HG03469 (cell line): ENCODE measurements at regions not wholly inside any gene's neighbourhood (a gene's known extent, or its start where the extent isn't known, plus 50 kb on each side); places are given as distances from the start of the nearest gene placed in this dataset.
"Not testable (repeated sequence)": the region's sequence is repeated elsewhere in the genome, so short reads cannot be mapped to it uniquely, and the experiment has no call there.

Source experiments
- ATAC-seq: cut with Tn5 transposase; IDR thresholded peaks from one replicate; pipeline ENCODE4 v1.9.1; 2021; ENCODE audit warnings: mild to moderate bottlenecking, moderate library complexity, moderate number of reproducible peaks; ENCODE audit not compliant: unreplicated experiment

- ATAC-seq = no peak
Measured at GRCh38 chr4:137960371-137961050, 281.6 kb downstream of the SLC7A11 start.

GRCh38 chr4:137957806-137958205 lies 284.3 kb downstream of the SLC7A11 start:
- no peak for ATAC-seq

GRCh38 chr4:137956256-137956655 lies 285.9 kb downstream of the SLC7A11 start:
- no peak for ATAC-seq

- ATAC-seq = no peak
Measured at GRCh38 chr4:137955595-137955994, 286.6 kb downstream of the SLC7A11 start.

DNA sequence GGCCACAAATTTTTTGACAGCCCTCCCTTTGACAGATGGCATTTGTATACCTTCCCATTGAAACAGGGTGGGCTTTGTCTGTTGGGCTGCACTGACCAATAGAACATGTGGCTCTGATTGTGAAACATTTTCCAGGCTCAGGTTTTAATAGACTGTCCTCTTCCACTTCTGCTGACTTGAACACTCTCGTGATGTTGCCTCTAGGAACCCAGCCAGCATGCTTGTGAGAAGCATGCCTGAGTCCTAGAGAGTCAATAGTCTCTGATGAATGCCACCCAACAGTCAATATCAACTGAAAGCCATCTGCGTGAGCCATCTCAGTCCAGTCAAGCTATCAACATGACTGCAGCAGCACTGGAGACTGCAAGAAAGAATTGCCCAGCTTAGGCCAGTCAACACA lies 290.0 kb downstream of the SLC7A11 start:
- no peak for ATAC-seq

DNA sequence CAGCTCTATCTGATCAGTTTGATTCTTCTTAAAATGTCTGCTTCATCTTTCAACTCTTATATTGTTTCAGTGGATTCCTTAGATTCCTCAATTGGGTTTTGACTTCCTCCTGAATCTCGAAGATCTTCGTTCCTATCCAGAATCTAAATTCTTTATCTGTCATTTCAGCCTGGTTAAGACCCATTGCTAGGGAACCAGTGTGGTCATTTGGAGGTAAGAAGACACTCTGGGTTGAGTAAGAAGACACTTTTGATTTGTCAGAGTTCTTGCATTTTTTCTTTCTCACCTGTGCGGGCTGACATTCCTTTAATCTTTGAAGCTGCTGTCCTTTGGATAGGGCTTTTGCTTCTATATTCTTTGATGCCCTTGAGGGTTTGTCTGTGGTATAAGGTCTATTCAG lies 291.9 kb downstream of the SLC7A11 start:
- no peak for ATAC-seq

- ATAC-seq = no peak
Measured at GRCh38 chr4:137949746-137950145, 292.4 kb downstream of the SLC7A11 start.

DNA sequence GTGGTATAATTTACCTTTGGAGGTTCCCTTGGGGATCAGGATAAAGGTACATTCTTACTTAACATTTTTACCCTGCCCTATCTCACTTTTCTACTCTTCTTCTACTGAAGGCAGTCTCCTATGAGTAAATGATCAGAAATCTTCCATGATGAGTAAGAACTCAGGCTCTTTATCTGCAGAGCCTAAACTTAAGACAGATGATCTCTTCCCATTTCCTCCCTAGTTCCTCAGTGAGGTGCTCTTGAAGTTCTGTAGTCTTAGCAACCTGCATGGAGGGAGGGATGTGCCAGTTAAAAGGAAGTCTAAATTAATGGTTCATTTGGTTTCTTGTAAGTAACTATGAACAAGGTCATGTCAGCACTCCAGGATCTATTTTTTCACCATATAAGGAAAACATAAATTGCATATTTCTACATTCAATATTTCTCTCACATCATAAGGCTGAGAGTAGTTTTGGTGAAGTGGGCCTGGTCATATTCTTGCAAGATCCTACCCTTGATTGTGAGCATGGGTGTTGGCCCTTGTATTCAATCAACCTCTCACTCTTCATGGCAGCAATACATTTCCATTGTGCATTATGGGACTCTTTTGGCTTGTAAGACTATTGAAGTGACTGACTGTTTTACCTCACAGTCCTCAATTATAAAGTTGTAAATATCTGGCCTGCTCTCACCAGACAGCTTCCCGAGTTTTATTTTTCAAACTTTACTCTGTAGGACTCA lies 295.5 kb downstream of the SLC7A11 start:
- no peak for ATAC-seq

GRCh38 chr4:137942815-137943214 lies 299.3 kb downstream of the SLC7A11 start:
- not testable (repeated sequence) for ATAC-seq

- not testable (repeated sequence) for ATAC-seq
Measured at GRCh38 chr4:137942015-137942515, 300.1 kb downstream of the SLC7A11 start.

DNA sequence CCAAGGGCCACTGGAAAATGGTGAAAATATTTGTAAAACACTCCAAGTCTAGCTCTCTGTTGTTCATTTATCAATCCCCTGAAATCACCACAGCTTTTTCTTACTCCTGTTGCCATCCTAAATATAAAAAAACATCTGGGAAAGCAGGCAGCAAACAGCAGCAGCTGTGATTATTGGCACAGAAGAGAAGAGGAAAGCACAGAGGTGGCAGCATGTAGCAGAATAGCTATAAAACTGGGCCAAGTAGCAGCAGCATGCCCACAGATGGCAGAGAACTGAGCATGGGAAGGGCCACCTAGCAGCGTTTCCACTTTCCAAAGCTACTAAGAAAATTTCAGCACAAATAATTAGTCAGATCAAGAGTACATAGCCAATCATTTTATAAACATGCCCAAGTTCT lies 307.2 kb downstream of the SLC7A11 start:
- no peak for ATAC-seq

DNA sequence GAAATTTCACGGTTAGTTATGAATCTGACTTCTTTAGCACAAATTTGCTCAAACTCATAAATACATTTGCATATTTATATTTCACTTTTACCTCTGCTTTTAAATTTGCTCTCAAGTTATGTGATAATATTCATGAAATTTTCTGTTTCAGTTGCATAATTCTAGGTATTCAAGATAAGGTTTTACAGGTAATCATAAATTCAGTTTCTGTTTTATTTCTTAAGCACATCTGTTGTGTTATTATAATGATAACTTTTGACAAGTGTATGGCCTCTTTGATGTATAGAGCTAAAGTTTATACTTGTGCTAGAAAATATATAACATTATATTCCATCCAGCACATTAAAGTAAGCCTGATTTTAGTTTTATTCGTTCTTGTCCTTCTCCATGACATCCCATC lies 308.1 kb downstream of the SLC7A11 start:
- ATAC-seq = no peak

DNA sequence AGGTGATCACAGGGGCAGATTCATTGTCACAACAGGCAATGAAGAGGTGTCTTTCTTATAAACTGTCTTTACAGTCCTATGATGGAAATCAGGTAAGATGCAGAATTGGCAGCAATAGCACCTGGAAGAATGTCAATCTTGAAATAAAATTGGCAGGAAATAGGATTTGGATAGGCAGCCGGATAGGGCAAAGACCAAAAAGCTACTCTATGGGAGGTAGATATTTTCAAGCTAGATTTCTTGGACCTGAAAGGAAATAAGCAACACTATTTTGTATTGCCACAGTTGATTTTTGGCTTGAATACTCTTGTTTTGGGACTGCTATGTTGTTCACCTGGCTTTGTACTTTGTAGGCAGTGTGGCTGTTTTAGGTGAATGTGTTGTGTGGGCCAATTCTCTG lies 314.2 kb downstream of the SLC7A11 start:
- ATAC-seq = no peak

DNA sequence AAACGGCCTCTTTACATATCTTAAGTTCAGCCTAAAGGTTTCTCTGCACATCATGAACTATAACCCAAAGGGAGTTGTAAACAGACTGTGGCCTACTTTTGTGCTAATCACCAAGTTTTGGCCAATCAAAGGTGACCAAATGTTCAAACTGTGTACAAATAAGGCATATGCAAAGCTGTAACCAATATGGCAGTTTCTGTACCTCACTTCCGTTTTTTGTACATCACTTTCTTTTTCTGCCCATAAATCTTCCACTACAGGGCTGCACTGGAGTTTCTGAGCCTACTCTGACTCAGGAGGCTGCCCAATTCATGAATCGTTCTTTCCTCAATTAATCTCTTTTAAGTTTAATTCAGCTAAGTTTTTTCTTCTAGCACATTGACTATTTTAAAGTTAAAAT lies 318.7 kb downstream of the SLC7A11 start:
- ATAC-seq = no peak

DNA sequence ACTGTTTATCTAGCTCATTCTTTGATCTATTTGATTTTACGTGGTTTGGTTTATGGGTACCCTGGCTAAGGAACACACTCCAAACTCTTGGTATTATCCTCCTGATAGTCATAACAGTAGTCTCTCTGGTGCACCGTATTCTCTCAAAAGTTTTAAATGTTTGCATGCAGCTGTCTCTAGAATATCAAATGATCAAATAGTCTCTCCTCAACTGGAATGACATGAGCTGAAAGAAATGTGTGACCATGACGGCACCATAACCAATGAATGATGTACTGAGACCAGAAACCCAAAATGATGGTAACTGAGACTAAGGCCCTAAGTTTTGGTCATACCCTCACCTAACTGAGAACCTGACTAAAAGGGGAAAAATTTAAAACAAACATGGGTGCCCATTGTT lies 319.4 kb downstream of the SLC7A11 start:
- ATAC-seq = no peak

DNA sequence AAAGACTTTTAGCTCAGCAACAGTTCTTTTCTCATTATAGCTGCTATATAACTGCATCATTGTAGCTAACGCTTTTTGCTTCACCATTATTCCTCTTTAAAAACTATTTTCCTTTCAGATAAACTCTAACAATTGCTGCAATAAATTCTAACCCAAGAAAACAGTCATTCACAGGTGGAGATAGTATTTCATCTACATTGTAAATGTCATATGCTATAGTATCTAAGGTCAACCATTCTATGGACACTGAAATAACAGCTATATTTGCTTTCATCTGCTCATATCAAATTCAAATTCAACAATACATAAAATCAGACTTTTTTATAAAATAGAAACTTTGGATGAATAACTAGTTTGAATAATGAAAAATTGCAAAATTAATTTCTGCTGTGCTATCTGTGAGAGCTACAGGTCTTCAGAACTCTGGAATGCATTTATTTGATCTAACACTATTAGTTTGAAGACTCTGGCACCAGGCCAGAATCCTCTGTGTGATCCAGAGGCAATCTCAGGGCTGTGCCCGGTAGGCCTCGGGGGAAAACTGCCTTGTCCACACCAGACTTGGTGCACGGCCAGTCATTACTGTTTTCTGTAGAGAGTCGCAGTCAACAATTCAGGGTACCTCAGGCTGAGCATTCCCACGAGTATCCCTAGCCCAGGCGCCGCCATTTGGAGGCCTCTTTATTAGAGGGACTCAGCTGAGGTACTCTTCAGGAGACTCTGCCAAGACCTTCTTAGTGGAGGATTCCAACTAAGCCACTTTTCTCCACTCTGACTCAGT lies 332.4 kb downstream of the SLC7A11 start:
- no peak for ATAC-seq

GRCh38 chr4:137905930-137906329 lies 336.2 kb downstream of the SLC7A11 start:
- ATAC-seq = no peak

GRCh38 chr4:137901114-137901513 lies 341.0 kb downstream of the SLC7A11 start:
- ATAC-seq = no peak

- ATAC-seq = no peak
Measured at GRCh38 chr4:137896221-137896737, 345.9 kb downstream of the SLC7A11 start.

GRCh38 chr4:137895515-137895914 lies 346.6 kb downstream of the SLC7A11 start:
- ATAC-seq = not testable (repeated sequence)

- ATAC-seq = no peak
Measured at GRCh38 chr4:137892134-137892533, 350.0 kb downstream of the SLC7A11 start.
